ENCODE measurements at regions not wholly inside any gene's neighbourhood (a gene's known extent, or its start where the extent isn't known, plus 50 kb on each side); places are given as distances from the start of the nearest gene placed in this dataset.
"Not testable (repeated sequence)": the region's sequence is repeated elsewhere in the genome, so short reads cannot be mapped to it uniquely, and the experiment has no call there.

DNA sequence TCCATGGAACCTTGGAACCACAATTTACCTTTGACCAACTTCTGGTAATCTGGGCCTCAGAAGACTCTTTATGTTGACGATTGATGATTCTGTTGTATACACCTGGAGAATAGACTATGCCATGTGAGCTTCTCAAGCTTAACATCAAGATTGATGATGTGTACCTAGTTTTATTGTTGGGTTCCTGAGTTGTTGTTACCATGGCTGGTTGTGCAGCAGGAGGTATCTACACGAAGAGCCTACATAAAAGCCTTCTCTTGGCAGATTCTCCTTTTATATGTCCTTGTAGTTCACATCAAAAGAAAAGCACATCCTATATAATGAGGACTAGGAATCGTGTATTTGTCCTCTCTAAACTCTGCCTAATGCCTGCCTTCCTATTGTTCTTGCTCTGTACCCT lies 272.0 kb downstream of the DTHD1 start:
- no peak for DNase-seq (ENCODE audit: low read depth, low spot score)
- in situ Hi-C loops (cut with HindIII; ENCODE audit: low pct_unique_long_range_greater_than_20kb, low sequenced_read_pairs): no loop called here

DNA sequence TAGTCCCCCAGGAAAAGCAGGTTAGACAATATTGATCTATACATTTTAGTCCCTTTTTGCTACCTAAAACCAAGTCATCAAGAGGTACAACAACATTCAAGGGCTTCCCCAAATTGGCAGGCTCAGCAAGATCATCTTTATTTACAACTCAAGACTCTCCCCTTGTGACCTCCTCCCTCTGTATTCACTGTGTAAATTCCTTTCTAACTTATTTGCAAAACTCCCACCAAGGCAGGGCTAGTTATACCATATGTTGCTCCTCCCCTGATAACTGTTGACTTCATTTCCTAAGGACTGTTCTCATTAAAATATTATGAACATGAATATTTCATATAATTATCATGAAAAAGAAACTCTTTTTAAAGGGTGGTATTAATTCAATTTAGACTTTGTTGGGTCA lies 275.6 kb downstream of the DTHD1 start:
- in situ Hi-C loops (cut with HindIII; ENCODE audit: low pct_unique_long_range_greater_than_20kb, low sequenced_read_pairs): no loop called here

DNA sequence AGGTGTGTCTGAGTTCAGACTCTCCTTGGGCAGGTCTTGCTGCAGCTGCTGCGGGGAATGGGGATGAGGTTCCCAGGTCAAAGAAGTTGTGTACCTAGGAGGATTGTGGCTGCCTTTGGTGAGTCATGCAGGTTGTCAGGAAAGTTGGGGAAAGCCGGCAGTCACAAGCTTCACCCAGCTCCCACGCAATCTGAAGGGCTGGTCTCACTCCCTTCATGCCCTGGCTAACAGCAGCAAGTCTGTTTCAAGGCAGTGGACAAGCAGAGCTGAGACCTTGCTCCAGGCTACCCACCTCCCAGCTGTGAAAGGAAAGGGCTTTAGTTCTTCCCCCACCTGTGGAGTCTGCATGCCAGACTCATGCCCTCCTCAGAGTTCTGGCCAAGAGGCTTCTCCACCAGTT lies 287.2 kb downstream of the DTHD1 start:
- in situ Hi-C loops (cut with HindIII; ENCODE audit: low pct_unique_long_range_greater_than_20kb, low sequenced_read_pairs): no loop called here
- no peak for DNase-seq (ENCODE audit: low read depth, low spot score)

More for the DNA sequence above, 275.6 kb downstream of the DTHD1 start:
- DNase-seq (ENCODE audit: low read depth, low spot score): no peak

DNA sequence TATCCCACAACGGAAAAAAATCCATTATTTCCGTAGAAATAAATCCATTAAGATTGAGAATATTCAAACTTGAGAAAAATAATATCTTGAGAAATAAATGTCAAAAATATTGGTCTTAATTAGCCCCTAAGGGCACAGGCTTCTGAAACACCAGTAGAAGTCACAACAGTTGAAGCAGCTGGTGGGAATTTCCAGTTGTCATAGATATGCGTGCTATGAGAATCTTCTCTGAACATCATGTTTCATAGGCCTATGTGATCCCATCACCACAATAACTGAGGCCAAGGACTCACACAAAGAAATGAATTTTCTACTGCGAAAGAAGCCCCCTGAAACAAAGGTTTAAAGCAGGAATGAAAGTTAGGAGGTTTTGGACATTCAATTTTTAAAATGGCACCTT lies 292.0 kb downstream of the DTHD1 start:
- no peak for DNase-seq (ENCODE audit: low read depth, low spot score)
- in situ Hi-C loops (cut with HindIII; ENCODE audit: low pct_unique_long_range_greater_than_20kb, low sequenced_read_pairs): no loop called here

DNA sequence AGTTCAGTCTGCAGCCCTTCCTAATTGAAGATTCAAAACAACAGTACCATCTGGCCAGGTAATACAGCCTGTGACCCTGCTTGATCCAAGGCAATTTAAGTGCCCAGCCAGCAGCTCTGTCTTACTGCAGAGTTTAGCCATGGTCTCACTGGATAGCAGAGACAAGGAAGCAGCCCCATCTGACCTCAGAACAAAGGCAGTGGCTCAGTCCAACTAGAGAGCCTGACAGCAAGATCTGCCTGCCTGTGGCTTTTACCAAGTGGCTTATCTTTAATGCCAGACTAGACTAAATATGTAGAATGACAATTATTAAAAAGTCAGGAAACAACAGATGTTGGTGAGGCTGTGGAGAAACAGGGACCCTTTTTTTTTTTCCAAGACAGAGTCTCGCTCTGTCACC lies 293.4 kb downstream of the DTHD1 start:
- no peak for DNase-seq (ENCODE audit: low read depth, low spot score)
- in situ Hi-C loops (cut with HindIII; ENCODE audit: low pct_unique_long_range_greater_than_20kb, low sequenced_read_pairs): no loop called here

DNA sequence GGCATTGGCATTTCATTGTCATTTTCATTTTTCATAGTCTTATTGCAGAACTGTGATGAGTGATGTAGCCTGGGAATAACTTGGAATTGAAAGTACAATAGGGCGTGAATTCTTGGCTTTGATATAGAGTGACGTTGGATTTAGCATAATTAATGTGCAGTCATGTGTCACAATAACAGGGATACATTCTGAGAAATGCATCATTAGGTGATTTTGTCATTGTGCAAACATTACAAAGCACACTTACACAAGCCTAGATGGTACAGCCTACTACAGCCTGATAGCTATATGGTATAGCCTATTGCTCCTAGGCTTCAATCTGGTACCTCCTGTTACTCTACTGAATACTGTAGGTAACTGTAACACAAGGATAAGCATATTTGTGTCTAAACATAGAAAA lies 300.8 kb downstream of the DTHD1 start:
- in situ Hi-C loops (cut with HindIII; ENCODE audit: low pct_unique_long_range_greater_than_20kb, low sequenced_read_pairs): no loop called here
- DNase-seq (ENCODE audit: low read depth, low spot score): no peak

DNA sequence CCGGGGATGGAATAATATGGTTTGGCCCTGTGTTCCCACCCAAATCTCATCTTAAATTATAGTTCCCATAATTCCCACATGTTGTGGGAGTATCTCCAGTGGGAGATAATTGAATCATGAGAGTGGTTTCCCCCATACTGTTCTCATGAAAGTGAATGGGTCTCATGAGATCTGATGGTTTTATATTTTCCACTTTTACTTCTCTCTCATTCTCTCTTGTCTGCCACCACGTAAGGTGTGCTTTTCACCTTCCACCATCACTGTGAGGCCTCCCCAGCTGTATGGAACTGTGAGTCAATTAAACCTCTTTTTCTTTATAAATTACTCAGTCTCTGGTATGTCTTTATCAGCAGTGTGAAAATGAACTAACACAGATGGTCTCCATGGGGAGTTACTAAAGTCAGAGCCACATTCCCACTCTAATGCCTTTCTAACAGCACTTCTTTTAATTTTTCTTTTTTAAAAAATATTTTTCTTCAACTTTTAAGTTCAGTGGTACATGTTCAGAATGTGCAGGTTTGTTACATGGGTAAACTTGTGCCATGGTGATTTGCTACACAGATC lies 306.6 kb downstream of the DTHD1 start:
- in situ Hi-C loops (cut with HindIII; ENCODE audit: low pct_unique_long_range_greater_than_20kb, low sequenced_read_pairs): no loop called here
- no peak for DNase-seq (ENCODE audit: low read depth, low spot score)

DNA sequence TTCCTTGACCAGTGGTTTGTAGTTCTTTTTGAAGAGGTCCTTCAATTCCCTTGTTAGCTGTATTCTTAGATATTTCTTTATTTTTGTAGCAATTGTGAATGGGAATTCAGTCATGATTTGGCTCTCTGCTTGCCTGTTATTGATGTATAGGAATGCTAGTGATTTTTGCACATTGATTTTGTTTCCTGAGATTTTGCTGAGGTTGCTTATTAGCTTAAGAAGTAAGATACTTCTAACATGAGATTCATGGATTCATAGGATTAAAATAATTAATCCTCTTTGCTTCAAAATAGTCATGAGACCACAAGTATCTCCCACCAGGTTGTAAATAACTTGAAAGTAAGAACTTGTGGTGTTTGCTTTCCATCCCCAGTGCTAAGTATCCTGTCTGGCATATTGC lies 308.9 kb downstream of the DTHD1 start:
- in situ Hi-C loops (cut with HindIII; ENCODE audit: low pct_unique_long_range_greater_than_20kb, low sequenced_read_pairs): no loop called here

DNA sequence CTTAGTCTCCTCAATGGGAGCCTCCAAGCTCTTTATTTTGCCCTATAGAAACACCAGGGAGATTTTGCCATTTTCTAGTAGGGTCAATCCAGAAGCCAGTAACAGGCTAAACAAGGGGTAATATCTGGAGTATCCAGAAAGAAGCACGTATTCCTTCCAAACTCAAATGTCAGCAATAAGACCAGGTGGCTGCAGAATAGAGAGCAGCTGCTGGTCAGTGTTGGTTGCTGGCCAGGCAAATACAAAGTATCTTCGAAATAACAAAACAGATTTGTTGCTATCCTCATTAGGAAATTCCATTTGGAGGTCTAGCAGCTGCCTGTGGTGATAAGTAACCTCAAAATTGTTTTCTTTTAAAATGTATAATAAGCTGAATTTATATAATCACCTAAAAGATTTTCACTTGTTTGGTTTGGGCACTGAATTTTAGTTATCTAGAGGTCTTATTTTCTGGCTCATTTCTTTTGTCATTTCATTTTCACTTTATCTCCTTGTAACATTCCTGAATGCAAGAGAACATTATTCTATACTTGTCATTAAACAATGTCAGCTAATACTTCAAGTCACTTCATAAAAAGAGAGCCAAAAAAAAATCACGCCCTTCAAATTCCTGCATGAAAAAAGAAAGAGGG lies 320.6 kb downstream of the DTHD1 start:
- no peak for DNase-seq (ENCODE audit: low read depth, low spot score)
- in situ Hi-C loops (cut with HindIII; ENCODE audit: low pct_unique_long_range_greater_than_20kb, low sequenced_read_pairs): no loop called here

More for the DNA sequence above, 308.9 kb downstream of the DTHD1 start:
- DNase-seq (ENCODE audit: low read depth, low spot score): no peak

DNA sequence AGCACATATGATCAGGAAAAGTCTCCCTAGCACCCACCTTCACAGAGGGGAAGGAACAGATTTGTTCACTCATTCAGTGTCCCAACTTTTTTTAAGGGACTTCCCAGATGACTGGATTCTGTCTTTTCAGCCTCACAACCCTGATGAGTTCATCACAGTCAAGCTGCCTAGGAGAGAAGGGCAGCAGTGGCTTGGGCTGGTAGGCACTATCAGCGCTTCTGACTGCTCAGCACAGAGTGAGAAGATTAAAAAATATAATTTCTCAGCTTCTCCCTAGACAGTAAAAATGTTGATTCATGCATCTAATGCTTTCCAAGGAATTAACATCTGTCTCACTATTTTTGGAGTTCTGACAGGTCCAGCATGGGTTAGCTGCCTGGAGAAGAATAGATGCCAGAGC lies 328.2 kb downstream of the DTHD1 start:
- in situ Hi-C loops (cut with HindIII; ENCODE audit: low pct_unique_long_range_greater_than_20kb, low sequenced_read_pairs): no loop called here
- no peak for DNase-seq (ENCODE audit: low read depth, low spot score)

DNA sequence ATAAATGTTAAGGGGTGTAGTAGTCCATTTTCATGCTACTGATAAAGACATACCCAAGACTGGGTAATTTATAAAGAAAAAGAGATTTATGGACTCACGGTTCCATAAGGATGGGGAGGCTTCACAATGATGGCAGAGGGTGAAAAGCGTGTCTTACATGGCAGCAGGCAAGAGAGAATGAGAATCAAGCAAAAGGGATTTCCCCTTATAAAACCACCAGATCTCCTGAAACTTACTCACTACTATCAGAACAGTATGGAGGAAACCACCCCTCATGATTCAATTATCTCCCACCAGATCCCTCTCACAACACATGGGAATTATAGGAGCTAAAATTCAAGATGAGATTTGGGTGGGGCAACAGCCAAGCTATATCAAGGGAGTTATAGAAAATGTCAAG lies 329.2 kb downstream of the DTHD1 start:
- no peak for DNase-seq (ENCODE audit: low read depth, low spot score)
- in situ Hi-C loops (cut with HindIII; ENCODE audit: low pct_unique_long_range_greater_than_20kb, low sequenced_read_pairs): no loop called here

DNA sequence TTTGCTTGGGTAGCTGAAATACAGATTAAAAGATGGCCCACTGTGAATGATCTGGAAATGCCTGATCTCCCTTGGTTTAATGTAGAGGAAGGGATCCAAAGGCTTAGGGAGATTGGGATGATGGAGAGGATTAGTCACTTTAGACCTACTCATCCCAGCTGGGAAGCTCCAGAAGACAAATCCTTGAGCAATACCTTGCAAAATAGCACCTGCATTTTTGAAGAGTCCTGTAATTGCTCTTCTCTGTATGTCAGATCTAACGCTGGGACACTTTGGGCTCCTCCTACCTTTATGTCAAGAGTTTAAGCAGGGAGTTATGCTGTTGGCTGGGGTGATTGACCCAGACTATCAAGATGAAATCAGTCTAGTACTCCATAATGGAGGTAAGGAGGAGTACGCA lies 331.7 kb downstream of the DTHD1 start:
- in situ Hi-C loops (cut with HindIII; ENCODE audit: low pct_unique_long_range_greater_than_20kb, low sequenced_read_pairs); DNase-seq (ENCODE audit: low read depth, low spot score): not testable (repeated sequence)

DNA sequence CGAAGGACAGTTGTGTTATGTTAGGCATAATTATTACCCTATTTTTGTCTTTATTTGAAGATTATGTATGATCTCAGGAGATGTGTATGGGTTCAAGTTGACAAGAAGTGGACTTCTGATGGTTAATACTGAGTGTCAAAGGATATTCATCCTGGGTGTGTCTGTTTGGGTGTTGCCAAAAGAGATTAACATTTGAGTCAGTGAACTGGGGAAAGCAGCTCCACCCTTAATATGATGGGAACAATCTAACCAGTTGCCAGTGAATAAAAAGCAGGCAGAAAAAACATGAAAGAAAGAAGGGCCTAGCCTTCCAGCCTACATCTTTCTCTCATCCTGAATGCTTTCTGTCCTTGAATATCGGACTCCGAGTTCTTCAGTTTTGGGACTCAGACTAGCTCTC lies 332.6 kb downstream of the DTHD1 start:
- in situ Hi-C loops (cut with HindIII; ENCODE audit: low pct_unique_long_range_greater_than_20kb, low sequenced_read_pairs): no loop called here
- no peak for DNase-seq (ENCODE audit: low read depth, low spot score)

DNA sequence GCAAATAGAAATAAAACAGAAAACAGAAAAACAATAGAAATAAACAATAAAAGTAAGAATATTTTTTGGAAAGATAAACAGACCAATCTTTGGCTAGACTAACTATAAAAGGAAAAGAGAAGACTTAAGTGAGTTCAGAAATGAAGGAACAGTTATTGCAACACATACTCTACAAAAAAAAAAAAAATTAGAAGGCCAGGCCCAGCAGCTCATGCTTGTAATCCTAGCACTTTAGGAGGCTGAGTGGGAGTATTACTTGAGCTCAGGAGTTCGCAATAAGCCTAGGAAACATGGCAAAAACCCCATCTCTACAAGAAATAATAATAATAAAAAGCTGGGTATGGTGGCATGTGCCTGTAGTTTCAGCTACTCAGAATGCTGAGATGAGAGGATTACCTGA lies 336.7 kb downstream of the DTHD1 start:
- no peak for DNase-seq (ENCODE audit: low read depth, low spot score)
- in situ Hi-C loops (cut with HindIII; ENCODE audit: low pct_unique_long_range_greater_than_20kb, low sequenced_read_pairs): no loop called here

DNA sequence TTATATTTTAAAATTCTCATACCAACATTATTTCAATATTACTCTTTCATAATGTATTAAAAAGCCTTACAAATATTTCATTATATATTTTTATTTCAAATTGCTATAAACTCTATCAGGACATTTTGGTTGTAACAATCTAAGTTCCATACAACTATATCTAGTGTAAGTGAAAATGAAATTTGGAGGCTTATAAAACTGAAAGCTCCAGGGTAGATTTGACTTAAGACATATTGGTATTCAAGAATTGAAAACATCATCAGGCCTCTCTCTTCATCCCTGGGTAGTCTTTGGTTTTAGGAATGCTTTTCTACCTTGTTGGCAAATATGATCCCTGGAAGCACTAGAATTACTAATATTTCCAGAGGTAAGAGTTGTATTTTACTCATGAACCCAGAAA lies 342.6 kb downstream of the DTHD1 start:
- in situ Hi-C loops (cut with HindIII; ENCODE audit: low pct_unique_long_range_greater_than_20kb, low sequenced_read_pairs): no loop called here
- DNase-seq (ENCODE audit: low read depth, low spot score): no peak

DNA sequence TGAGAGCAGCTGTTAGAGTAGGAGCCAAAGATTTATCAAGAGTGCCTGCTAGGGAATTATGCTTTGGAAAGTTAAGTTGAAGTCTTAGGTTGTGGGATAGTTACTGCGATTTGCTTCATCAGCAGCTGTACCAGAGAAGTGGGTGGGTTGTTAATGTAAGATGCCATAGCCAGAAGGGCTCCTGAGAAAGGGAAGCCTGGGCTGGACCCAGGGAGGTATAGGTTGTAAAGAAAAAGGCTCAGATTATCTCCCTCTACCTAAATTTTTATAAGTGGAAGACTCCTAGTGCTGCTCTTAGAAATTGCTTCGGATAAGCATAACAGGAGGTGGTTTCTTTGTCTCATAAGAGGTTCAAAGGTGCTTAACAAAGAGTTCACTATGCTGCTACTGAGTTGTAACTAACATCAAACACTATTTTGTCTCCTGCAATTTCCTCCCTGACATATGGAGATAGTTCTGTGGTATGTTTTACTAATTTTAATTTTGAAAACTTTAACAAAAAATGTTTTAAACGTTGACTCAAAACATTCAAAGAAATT lies 356.9 kb downstream of the DTHD1 start:
- in situ Hi-C loops (cut with HindIII; ENCODE audit: low pct_unique_long_range_greater_than_20kb, low sequenced_read_pairs): no loop called here
- DNase-seq (ENCODE audit: low read depth, low spot score): no peak

DNA sequence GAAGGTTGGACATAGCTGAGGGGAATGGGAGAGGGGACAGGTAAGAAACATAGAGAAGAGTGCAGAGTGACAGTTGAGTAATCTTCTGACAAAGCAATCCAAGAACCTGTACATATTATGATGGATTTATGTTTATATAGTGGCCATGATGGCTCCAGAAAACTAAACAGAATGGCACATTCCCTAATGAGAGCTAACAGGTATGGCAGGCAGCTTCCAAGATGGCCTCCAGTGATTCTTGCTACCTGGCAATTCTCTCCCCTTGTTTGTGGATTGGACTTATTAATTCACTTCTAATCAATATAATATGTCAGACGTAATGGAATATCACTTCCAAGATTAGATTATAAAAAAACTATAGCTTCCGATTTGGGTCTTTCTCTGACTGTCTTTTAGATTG lies 359.5 kb downstream of the DTHD1 start:
- in situ Hi-C loops (cut with HindIII; ENCODE audit: low pct_unique_long_range_greater_than_20kb, low sequenced_read_pairs): no loop called here
- no peak for DNase-seq (ENCODE audit: low read depth, low spot score)

DNA sequence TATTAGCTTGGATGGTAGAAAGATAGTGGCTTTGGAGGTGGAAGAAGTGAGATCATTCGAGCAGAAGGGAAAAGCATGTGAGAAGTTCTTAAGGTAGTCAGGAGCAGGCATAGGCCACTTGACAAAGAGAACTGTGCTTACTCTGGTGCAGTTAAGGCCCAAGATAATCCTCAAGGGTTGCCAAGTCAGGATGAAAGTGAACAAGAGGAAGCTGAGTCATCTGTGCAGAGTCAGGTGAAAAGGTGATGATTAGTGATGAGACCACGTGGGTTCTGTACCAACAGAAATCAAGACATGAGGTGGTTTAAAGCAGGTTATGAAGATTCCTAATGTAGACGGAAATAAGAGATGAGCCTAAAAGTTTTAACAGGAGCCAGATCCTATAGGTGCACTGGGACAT lies 369.8 kb downstream of the DTHD1 start:
- no peak for DNase-seq (ENCODE audit: low read depth, low spot score)
- in situ Hi-C loops (cut with HindIII; ENCODE audit: low pct_unique_long_range_greater_than_20kb, low sequenced_read_pairs): no loop called here

DNA sequence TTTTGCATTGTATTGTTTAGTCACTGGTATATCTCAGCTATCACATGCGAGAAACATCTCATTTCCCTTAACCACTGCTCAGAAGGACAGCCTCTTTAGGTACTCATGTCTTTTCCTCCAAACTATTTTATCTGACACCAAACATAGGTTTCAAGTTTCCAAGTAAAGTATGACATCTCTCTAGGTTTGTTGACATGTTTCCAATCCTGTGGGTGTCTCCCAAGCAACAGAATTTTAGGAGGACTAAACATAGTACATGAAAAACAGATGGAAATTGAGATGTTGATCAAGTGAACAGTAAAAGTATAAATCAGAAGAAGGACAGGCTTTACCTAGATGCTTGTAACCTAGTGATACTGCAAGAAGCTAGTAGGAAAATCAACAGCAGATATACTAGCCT lies 371.4 kb downstream of the DTHD1 start:
- in situ Hi-C loops (cut with HindIII; ENCODE audit: low pct_unique_long_range_greater_than_20kb, low sequenced_read_pairs): no loop called here
- no peak for DNase-seq (ENCODE audit: low read depth, low spot score)

Data from SK-MEL-5 (cell line).